Skin epidermis (tissue), 12 donors: ENCODE measurements at regions not wholly inside any gene's neighbourhood (a gene's known extent, or its start where the extent isn't known, plus 50 kb on each side); places are given as distances from the start of the nearest gene placed in this dataset.
"Not testable (repeated sequence)": the region's sequence is repeated elsewhere in the genome, so short reads cannot be mapped to it uniquely, and the experiment has no call there.

Experiments
- H3K27ac ChIP-seq, 21 experiments: fragments of 200-600 bp; sonication (generic) in 11 of 21; one replicate each; pipeline ENCODE4 v1.5.0; 2020; ENCODE audit warnings: mild to moderate bottlenecking in 3 of 21, inconsistent platforms in 2 of 21, moderate library complexity in 2 of 21
- H3K4me3 ChIP-seq, 7 experiments: fragments of 200-600 bp; sonication (generic) in 2 of 7; one replicate each; pipeline ENCODE4 v1.5.0; 2020; ENCODE audit warnings: inconsistent platforms in 2 of 7, mild to moderate bottlenecking in 2 of 7, moderate library complexity in 1 of 7

GRCh38 chr2:87196720-87197388, 175.2 kb upstream of the PLGLB1 start:
- H3K27ac ChIP-seq: not testable (repeated sequence)

DNA sequence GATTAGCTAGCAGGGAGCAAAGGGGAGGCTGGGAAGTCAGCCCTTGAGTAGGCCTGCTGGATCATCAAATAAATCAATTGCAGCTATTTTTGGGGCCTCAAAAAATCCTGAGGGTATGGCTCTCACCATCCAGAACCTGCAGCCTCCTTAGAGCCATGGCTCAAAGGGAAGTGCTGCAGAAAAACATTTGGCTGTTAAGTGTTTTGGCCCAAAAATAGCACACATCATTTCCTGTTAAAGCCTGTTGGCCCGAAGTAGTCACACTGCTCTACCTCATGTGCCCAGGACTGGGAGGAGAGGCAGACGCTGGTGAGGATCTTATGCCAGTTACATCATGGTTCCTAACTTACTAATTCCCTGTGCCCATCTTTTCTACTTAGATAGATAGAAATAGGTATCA, 176.8 kb upstream of the PLGLB1 start:
- not testable (repeated sequence) for H3K27ac ChIP-seq, H3K4me3 ChIP-seq

More at GRCh38 chr2:87196720-87197388, 175.2 kb upstream of the PLGLB1 start:
- not testable (repeated sequence) for H3K4me3 ChIP-seq

- H3K4me3 ChIP-seq, H3K27ac ChIP-seq: not testable (repeated sequence)
Observed at GRCh38 chr2:87199228-87199627, 177.6 kb upstream of the PLGLB1 start.

- H3K4me3 ChIP-seq, H3K27ac ChIP-seq: not testable (repeated sequence)
Observed at GRCh38 chr2:87204569-87205147, 183.0 kb upstream of the PLGLB1 start.

GRCh38 chr2:87212938-87213337, 191.3 kb upstream of the PLGLB1 start:
- H3K4me3 ChIP-seq, H3K27ac ChIP-seq: not testable (repeated sequence)

GRCh38 chr2:87217005-87217404, 195.4 kb upstream of the PLGLB1 start:
- not testable (repeated sequence) for H3K27ac ChIP-seq, H3K4me3 ChIP-seq

DNA sequence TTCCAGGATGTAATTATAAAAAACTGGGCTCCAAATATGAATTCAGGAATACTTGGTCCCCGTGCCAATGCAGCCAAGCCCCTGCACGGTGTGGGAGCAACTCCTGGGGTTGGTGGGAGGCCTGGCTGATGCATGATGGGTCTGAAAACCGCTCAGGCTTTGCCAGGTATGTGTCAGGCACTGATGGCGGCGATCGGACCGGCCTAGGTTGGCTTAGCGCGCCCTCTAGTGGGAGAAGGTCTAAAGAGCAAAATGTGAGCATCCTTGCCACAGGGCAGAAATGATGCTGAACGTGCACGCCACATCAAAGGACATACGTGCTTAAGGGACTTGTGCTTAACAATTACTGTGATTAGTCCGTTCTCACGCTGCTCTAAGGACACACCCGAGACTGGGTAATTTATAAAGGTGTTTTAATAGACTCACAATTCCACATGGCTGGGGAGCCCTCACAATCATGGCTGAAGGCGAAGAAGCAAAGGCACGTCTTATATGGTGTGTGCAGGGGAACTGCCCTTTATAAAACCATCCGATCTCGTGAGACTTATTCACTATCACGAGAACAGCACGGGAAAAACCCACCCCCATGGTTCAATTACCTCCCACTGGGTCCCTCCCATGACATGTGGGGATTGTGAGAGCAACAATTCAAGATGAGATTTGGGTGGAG, 196.2 kb upstream of the PLGLB1 start:
- not testable (repeated sequence) for H3K4me3 ChIP-seq, H3K27ac ChIP-seq

GRCh38 chr2:87220651-87221050, 199.0 kb upstream of the PLGLB1 start:
- H3K4me3 ChIP-seq, H3K27ac ChIP-seq: not testable (repeated sequence)

GRCh38 chr2:87222131-87222530, 200.5 kb upstream of the PLGLB1 start:
- H3K27ac ChIP-seq: not testable (repeated sequence)

DNA sequence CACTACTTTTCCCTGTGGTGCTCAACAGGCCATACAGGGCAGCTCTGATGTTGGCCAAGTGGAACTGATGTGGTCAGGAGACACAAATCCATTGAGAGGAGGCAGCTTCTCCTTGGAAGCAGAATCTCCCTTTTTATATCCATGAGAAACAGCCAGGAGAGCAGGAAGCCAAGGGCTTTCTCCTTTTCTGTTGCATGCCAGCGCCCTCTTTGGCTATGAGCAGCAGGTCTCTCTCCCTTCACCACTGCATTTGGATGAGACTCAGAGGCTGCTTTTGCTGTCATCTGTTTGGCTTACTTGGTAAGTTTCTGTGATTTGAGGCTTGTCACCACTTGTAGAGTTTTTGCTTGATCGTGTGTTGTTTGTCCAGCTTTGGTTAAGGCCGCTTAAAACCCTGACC, 202.2 kb upstream of the PLGLB1 start:
- not testable (repeated sequence) for H3K27ac ChIP-seq, H3K4me3 ChIP-seq

More at GRCh38 chr2:87222131-87222530, 200.5 kb upstream of the PLGLB1 start:
- H3K4me3 ChIP-seq: not testable (repeated sequence)

GRCh38 chr2:87229091-87229689, 207.5 kb upstream of the PLGLB1 start:
- H3K4me3 ChIP-seq, H3K27ac ChIP-seq: not testable (repeated sequence)

DNA sequence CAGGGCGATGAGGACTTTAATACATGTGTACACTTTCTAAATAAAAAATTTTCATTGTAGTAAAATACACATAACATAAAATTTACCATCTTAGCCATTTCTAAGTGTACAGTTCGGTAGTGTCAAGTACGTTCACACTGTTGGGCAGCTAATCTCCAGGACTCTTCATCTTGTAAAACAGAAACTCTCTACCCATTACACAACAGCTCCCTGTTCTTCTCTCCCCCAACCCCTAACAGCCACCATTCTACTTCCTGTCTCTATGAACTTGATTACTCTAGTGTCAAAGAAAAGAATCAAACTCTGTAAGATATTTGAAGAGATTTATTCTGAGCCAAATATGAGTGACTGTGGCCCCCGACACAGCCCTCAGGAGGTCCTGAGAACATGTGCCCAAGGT, 208.3 kb upstream of the PLGLB1 start:
- H3K27ac ChIP-seq, H3K4me3 ChIP-seq: not testable (repeated sequence)

GRCh38 chr2:87235333-87235981, 213.8 kb upstream of the PLGLB1 start:
- not testable (repeated sequence) for H3K4me3 ChIP-seq, H3K27ac ChIP-seq

DNA sequence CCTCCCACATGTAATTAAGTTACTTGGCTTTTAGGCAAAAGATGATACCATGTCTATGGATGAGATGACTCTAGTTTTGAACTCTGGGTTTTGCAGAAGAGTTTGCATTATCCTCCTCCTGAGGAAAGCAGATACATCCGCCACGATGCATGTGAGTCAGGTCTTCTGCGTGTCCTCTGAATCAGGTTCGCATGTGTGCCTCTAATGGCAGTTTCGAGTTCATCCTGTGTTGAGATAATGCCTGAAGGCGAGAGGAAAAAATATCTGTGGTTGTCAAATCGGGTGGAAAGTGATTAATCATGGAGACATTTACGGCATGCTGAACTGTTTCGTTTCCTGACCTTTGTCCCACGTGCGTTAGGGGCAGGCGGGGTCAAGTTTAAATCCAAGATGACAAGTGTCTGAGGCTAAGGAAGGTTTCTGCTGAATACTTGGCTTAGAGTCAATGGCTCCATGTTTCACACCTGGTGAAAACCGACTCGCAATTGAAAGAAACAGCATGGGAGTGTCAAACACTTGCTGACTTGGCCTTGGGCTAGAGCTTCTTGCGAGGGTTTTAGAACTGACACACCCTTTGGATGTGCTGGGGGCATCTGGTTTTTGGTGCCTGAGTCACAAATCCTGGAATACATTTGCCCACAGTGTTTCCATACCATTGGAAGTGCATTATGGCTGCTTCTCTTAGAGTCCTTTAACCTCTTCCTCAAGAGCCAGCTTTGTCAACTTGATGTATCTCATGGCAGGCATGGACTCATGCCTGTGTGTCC, 216.1 kb upstream of the PLGLB1 start:
- H3K4me3 ChIP-seq, H3K27ac ChIP-seq: not testable (repeated sequence)

- not testable (repeated sequence) for H3K4me3 ChIP-seq, H3K27ac ChIP-seq
Observed at GRCh38 chr2:87239558-87240215, 218.0 kb upstream of the PLGLB1 start.

DNA sequence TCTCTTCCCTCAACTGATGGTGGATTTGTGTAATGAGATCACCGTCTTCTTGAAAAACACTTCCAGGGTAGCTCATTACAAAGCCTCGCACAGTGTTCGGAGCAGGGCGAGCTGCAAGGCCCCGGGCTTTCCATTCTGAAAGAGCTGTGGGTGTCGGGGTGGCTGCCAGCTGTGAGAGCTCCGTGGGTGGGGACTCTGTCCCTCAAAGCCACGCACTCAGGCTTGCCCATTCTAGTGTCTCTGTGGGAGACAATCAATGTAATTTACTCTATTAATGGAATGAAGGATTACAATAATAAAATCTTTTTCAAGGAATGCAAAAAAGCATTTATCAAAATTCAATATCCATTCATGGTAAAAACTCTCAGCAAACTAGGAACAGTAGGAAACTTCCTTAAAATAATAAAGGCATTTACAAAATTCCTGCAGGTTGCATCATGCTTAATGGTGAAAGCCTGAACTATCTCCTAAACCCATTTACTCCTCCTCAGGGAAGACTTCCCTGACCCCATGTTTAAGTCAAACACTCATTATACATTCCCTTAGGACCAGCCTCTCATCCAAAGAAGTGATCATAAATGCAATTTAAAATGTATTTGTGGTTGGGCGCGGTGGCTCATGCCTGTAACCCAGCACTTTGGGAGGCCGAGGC, 224.5 kb upstream of the PLGLB1 start:
- H3K27ac ChIP-seq, H3K4me3 ChIP-seq: not testable (repeated sequence)

DNA sequence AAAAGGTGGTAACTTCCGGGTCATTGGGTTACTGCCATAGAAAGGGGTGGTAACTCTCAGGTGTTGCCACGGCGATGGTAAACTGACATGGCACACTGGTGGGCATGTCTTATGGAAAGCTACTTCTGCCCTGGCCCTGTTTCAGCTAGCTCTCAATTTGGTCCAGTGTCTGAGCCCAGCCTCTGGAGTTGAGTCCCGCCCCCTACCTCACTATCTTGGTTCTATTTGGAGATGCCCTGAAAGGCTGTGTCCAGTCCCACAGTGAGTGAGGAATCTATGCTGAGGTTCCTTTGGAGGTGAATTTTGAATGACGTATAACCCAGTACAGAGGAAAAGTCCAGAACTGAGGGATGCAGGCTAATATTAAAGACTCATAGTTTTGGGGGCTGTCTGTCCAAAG, 230.4 kb upstream of the PLGLB1 start:
- not testable (repeated sequence) for H3K4me3 ChIP-seq, H3K27ac ChIP-seq

GRCh38 chr2:87254562-87254961, 232.9 kb upstream of the PLGLB1 start:
- not testable (repeated sequence) for H3K27ac ChIP-seq, H3K4me3 ChIP-seq

GRCh38 chr2:87255410-87255809, 233.8 kb upstream of the PLGLB1 start:
- H3K27ac ChIP-seq, H3K4me3 ChIP-seq: not testable (repeated sequence)
